GM19438 (cell line): ENCODE measurements at regions not wholly inside any gene's neighbourhood (a gene's known extent, or its start where the extent isn't known, plus 50 kb on each side); places are given as distances from the start of the nearest gene placed in this dataset.
"Not testable (repeated sequence)": the region's sequence is repeated elsewhere in the genome, so short reads cannot be mapped to it uniquely, and the experiment has no call there.

ENCODE experiments used
- ATAC-seq: cut with Tn5 transposase; IDR thresholded peaks from one replicate; pipeline ENCODE4 v1.9.1; 2021; ENCODE audit warnings: low read depth; ENCODE audit not compliant: unreplicated experiment

DNA sequence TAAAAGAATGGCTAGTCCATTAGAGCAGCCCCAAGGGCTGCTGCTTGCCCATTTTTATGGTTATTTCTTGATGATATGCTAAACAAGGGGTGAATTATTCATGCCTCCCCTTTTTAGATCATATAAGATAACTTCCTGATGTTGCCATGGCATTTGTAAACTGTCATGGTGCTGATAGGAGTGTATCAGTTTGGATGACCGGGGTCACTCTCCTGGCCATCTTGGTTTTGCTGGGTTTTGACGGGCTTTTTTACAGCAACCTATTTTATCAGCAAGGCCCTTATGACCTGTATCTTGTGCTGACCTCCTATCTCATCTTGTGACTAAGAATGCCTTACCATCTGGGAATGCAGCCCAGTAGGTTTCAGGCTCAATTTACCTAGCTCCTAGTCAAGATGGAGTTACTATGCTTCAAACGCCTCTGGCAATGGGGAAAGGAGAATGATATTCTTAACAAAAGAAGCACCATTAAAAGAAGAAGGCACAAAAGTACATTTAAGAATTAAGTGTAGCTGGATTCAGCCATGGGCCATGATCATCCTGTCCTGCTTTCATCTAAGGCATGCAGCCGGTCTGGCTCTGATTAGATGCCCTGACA lies 1156.0 kb downstream of the PCDH9 start:
- ATAC-seq, result no peak

DNA sequence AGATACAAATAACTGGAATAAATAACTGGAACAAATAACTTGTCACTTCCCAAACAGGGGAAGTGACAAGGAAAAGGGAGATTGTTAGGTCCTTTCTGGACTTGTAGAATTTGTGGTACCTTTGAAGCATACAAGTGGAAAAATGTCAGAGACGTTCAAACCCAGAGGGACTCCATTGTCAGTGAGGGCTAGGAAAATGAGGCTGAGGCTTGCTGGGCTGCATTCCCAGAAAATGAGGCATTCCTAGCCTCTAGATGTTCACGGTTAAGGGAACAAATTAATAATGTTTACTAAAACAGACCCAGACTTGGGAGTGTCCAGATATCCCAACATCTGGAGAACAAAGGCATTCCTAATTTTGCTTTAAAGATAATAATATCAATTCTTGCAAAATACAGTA lies 1158.0 kb downstream of the PCDH9 start:
- ATAC-seq, result not testable (repeated sequence)

DNA sequence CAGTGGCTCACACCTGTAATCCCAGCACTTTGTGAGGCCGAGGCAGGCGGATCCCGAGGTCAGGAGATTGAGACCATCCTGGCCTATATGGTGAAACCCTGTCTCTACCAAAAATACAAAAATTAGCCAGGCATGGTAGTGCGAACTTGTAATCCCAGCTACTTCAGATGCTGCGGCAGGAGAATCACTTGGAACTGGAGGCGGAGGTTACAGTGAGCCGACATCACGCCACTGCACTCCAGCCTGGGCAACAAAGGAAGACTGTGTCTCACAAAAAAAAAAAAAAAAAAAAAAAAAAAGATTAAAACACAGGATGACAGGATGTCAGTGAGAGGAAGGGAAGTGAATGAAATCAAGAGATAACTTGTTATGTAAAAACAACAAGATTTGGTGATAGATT lies 1158.5 kb downstream of the PCDH9 start:
- ATAC-seq, result no peak

DNA sequence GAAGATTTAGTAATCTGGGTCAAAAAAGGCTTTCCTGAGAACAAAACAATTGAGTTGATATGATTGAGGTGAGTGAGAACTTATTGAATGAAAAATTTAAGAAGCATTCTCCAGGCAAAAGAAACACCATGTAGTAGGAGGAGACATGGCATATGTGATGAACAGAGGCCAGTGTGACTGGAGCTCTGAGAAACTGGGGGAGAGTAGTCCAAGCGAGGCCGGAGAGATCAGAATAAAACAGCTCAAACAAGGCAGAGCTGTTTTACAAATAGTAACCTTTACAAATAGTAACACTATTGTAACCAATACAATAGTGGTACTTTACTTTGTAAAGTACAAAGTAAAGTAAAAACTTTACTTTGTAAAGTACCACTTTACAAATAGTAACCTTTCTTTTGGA lies 1159.1 kb downstream of the PCDH9 start:
- ATAC-seq, result no peak

DNA sequence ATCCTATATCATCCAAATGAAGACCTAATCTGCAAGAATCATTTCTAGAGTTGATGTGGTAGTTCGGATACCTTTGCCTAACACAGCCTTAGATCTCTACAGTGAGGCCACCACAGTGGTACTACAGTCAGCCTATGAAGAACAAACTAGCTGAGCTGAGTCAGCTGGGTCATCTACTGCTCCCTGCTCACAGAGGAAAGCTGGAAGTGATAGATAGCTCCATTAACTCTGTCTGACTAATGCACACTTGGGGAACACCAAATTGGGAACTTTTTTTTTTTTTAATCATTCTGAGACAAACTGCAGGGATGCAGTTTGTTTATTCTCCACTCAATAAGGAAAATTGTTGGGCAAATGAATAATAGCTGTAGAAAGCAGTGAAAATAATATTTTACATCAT lies 1160.6 kb downstream of the PCDH9 start:
- no peak for ATAC-seq

DNA sequence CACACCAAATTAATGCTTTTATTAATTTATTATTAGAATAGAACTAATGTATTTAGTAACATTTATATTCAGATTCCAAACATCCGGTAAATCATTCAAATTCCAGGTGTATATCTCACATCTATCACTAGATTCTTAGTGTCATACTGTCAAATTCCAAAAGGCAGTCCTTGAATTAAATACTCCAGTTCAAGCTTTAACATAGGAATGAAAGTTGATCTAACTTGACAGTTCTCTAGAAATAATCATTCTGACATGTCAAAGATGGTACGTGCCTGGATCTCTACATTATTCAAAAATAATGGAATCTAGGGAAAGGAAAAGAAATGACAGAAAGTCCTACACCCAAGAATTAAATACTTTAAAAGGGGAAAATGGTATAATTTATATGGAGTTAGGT lies 1161.5 kb downstream of the PCDH9 start:
- ATAC-seq, result no peak

DNA sequence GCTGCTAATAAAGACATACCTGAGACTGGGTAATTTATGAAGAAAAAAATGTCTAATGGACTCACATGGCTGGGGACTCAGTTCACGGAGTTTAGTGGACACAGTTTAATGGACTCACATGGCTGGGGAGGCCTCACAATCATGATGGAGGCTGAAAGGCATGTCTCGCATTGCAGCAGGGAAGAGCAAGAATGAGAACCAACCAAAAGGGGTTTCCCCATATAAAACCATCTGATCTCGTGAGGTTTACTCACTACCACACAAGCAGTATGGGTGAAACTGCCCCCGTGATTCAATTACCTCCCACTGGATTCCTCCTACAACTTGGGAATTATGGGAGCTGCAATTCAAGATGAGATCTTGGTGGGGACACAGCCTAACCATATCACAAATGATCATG lies 1181.2 kb downstream of the PCDH9 start:
- ATAC-seq, result no peak

DNA sequence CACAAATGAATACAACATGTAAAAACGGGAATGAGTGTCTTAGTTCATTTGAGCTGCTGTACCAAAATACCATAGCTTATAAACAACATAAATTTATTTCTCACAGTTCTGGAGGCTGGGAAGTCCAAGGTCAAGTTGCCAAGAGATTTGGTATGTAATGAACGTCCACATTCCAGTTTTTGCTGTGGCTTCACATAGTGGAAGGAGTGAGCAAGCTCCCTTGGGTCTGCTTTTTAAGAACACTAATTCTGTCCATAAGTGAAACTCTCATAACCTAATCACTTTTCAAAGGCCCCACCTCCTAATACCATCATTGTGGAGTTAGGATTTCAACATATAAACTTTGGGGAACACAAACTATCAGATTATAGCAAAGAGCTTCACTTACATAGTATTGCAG lies 1189.6 kb downstream of the PCDH9 start:
- no peak for ATAC-seq

DNA sequence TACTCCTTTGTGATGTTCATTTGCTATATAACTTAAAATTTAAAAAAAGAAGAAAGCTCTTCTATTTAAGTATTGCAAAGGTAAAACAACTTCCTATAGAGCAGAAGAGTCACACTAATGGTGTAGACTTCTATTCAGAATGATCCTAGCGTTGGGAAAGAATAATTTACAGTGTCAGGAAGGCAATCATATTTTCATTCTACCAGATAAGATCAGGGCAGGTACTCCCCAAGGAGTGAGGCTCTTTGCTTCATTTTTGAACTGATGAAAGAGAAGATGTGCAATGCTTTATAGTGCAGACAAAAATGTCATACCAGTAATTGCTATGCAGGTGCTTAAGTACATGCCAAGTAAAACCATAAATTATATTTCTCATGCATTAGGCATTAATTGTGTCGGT lies 1193.0 kb downstream of the PCDH9 start:
- ATAC-seq, result no peak

DNA sequence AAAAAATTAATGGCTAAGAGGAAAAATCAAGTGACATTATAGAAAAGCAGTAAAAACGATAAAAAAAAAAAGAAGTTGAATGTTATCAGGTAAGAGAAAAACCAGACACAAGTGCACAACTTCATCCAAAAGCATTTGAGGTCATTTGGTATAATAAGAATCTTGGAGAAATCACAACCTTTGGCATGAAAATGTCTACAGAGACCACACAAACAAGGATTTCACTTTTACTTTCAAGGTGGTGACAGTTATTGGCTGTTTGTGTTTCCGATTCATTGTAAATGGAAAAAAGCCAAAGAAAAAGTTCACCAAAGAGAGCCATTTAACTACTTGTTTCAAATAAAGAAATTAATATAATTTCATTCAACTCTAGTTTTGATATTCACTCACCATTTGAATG lies 1193.5 kb downstream of the PCDH9 start:
- ATAC-seq, result no peak

DNA sequence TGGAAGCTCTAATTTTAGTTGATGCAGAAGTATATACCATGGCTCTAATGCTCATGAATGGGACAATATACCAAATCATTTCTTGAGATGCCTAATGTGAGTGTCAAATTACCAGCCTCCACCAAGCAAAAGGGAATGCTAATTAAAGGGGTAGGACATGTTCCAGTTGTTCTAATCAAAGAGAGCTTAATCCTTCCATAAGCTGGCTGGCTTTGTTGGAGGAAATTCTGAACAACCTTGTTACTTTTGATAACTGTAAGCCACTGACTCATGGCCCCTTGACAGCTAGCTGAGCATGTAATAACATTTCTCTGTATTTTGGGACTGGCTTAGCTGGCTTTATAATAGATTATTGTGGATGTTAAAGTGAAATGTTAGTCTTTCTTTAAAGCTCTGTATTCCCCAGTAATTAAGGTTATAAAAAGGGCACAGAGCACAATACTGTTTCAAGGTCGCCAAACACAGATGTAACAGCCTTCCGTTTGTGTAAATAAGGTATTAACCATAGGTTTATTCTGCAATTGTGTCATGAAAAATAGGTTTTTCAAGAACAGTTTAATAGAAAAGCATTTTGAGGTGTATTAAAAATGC lies 1194.0 kb downstream of the PCDH9 start:
- ATAC-seq, result no peak

DNA sequence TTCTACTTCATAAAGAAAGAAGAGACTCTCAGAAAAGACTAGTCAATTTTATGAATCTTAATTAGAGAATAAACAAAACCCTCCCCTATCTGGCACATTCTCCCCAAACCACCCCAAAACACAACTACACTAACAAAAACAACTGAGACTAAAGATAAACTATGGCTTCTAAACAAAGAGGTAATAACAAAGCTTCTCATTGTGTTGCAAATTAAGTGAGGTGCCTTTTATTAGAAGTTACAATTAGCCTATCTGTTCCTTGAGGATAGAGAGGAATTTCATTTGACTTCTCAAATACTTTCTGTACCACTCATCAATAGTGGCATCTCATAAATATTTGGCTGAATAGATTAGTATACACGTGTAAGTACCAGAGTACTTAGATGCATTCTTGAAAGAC lies 1196.2 kb downstream of the PCDH9 start:
- ATAC-seq, result no peak

DNA sequence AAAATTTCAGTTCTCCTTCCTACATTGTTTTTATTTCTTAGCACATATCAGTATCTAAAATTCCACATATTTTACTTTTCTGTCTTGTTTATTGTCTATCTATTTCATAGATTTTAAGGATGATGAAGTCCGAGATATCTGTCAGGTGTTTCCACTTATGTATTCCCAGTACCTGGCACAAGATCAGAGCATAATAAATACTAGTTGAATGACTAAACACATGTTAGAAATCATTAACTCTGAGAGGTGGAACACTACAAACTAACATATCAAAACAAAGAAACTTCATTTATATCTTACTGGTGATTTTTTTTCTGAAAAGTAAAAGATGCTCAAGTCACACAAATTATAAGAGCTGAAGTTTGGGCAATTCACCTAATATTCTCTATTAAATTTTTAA lies 1208.3 kb downstream of the PCDH9 start:
- no peak for ATAC-seq

DNA sequence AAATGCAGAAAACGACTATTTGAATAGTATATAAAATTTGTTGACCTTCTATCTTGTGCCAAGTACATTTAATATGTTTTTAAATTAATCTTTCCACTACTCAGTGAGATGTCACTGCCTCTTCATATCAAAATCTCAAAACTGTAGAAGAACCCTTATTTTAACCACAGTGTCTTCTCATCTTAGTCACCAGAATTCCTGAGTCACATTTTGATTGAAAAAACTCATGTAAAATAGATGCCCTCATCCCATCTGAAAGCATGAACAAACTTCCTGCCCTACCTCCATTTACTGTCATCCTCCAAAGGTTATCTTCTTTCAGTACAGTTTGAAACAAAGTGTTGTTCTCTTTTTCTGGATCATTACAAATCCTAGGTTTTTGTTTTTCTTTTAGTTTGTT lies 1215.4 kb downstream of the PCDH9 start:
- ATAC-seq, result no peak

DNA sequence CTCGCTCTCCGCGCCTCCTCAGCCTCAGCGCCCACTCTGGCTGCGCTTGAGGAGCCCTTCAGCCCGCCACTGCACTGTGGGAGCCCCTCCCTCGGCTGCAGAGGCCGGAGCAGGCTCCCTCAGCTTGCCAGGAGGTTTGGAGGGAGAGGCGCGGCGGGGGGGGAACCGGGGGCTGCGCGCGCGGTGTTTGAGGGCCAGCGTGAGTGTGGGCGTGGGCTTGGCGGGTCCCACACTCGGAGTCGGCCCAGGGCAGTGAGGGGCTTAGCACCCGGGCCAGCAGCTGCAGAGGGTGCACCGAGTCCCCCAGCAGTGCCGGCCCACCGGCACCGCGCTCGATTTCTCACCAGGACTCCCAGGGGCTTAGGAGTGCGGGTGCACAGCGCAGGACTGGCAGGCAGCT lies 1220.9 kb downstream of the PCDH9 start:
- ATAC-seq, result no peak

DNA sequence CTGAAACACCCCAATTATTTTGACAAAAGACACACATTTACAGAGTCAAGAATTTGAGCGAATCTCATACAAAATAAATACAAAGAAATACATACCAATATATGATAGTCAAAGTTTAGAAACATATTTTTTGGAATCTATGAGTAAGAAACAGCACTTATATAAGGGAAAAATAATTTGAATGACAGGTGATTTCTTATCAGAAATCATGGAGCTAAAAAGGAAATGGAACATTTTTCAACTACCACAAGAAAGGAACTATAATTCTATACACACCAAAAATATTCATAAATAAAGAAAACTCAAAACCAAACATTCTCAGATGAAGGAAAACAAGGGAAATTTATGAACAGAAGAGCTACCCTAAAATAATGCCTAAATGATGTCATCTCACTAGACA lies 1226.6 kb downstream of the PCDH9 start:
- no peak for ATAC-seq

DNA sequence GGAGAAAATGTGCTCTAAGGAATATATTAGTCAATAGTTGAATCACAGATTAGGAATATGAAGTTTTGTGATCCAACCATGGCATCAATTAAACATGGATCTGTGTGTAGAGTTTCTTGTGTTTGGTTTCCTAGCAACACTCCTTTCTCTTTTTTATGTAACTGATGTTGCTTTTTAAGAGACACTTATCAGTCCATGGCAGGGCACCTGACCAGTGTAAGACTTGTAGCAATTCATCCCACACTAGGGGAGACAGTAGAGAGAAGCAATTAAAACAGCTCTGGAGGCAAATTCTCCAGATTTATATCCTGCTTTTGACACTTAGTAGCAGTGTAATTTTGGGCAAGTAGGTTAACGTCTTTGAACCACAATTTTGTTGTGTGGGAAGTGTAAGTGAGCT lies 1229.0 kb downstream of the PCDH9 start:
- no peak for ATAC-seq

DNA sequence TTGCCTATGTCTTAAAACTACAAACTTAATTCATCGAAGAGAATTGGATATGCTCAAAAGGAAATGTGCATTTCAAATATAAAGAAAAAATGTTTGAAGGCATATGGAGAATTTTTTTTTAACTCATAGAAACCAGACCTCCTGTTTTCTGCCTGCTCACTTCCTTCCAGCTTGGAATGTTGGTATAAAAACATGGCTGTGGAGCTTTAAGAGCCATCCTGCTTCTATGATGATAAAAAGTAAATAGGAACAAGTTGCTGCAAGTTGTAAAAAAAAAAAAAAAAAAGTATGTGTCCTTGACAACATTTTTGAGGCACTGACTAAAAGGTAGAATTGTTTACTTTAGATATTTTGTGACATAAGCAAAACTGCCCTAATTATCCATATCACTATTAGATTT lies 1230.7 kb downstream of the PCDH9 start:
- ATAC-seq, result no peak

DNA sequence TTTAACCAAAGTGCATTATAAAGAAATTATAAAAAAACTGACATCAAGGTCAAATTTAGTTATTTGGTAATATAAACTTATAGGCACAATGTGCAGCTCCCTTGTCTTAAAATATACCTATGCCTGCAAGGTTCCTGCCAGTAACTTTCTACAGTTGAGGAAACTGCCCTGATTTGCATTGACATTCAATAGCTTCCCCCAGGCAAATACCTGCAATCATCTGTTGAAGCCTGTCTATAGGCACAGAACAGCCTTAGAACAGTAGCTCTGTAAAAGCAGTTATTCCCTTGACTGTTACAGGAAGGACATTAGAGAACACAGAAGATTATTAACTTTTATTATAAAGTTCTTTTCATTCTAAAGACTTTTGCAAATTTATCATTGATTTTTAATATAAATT lies 1239.5 kb downstream of the PCDH9 start:
- ATAC-seq, result no peak

DNA sequence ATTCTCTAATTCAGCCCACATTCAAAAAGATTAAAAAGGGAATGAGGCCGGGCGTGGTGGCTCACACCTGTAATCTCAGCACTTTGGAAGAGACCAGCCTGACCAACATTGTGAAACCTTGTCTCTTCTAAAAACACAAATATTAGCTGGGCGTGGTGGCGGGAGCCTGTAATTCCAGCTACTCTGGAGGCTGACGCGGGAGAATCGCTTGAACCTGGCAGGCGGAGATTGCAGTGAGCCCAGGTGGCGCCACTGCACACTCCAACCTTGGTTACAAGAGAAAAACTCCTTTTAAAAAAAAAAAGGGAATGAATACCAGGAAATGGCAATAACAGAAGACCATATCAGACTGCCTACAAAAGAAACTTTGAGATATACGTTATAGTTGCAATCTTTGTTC lies 1244.5 kb downstream of the PCDH9 start:
- ATAC-seq, result no peak

DNA sequence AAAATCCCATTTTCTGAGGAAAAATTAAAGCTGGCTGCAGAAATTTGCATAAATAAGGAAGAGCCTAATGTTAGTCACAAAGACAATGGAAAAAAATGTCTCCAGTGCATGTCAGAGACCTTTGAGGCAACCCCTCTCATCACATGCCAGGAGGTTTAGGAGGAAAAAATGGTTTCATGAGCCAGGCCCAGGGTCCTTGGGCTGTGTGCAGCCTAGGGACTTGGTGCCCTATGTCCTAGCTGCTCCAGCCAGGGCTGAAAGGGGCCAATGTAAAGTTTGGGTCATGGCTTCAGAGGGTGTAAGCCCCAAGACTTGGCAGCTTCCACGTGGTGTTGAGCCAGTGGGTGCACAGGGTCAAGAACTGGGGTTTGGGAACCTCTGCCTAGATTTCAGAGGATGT lies 1252.6 kb downstream of the PCDH9 start:
- no peak for ATAC-seq

DNA sequence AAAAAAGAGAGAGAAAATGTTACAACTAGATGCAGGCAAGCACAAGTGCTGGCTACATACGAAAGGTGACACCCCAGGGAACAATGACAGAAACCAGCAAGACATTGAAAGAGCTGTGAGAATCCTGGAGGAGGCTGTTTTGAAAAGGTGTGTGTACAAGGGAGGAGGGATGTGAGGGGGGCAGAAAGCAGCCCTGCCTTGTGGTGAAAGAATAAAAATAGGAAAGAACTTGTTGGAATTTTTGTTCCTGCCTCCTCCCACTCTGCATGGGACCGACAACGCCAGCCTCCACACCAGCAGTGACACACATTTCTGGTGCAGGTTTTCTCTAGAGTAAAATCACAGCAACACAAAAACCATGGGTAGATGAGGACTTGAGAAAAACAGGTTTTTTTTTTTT lies 1258.6 kb downstream of the PCDH9 start:
- no peak for ATAC-seq

DNA sequence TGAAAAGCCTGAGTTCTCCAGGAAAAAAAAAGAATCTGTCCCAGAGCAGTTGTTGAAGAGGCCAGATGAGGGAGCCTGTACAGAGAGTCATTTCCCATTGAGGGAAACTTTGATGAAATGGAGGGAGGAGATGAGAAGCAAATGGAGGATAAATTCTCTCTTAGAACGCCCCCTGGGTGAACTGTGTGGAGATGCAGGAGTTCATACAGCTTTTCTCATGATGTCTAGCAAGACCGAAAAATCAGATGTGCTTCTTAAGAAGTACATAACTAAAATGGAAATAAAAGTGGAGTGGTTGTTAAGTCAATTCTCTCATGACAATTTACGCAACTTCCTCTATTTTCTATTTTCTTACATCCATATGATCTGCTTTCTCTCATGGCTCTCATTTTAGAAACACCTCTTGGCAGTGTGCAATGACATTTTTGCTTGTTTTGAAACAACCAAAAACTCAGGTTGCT lies 1263.1 kb downstream of the PCDH9 start:
- ATAC-seq, result no peak
